Activated CD8-positive, alpha-beta T cell treated with anti-CD3 and anti-CD28 coated beads for 36 hours (primary cell): ENCODE measurements at regions not wholly inside any gene's neighbourhood (a gene's known extent, or its start where the extent isn't known, plus 50 kb on each side); places are given as distances from the start of the nearest gene placed in this dataset.

Experiments used
- ATAC-seq: fragments of 200-7000 bp; cut with Tn5 transposase; one replicate; pipeline ENCODE4 v1.10.0; 2021; ENCODE audit warnings: mild to moderate bottlenecking, moderate library complexity
- CTCF ChIA-PET: fragments of 350-600 bp; sonication (Branson Sonifier 250); formaldehyde crosslinking; loops from one replicate; lab custom pipeline; 2021; ENCODE audit warnings: antibody characterized with exemption; lab: Charles Lee
- POLR2A ChIA-PET: fragments of 350-600 bp; sonication (Branson Sonifier 250); formaldehyde crosslinking; loops from one replicate; lab custom pipeline; 2021; ENCODE audit warnings: antibody characterized with exemption; lab: Charles Lee
- DNase-seq: peaks from one replicate; pipeline ENCODE4 v3.0.0-alpha.2; 2020
- H3K27ac Mint-ChIP-seq: one replicate; pipeline ENCODE4 v1.8.0; 2021; ENCODE audit warnings: mild to moderate bottlenecking, mixed read lengths
- H3K27me3 Mint-ChIP-seq: one replicate; pipeline ENCODE4 v1.8.0; 2021; ENCODE audit warnings: mixed read lengths
- H3K36me3 Mint-ChIP-seq: one replicate; pipeline ENCODE4 v1.8.0; 2021; ENCODE audit warnings: low read depth, mixed read lengths
- H3K4me1 Mint-ChIP-seq: one replicate; pipeline ENCODE4 v1.8.0; 2021; ENCODE audit warnings: low read depth, mixed read lengths
- H3K4me3 Mint-ChIP-seq: one replicate; pipeline ENCODE4 v1.8.0; 2021; ENCODE audit warnings: mild to moderate bottlenecking, moderate library complexity, mixed read lengths
- H3K9me3 Mint-ChIP-seq: one replicate; pipeline ENCODE4 v1.8.0; 2021; ENCODE audit warnings: mixed read lengths
- intact Hi-C: fragments of 100-400 bp; cut with micrococcal nuclease; formaldehyde crosslinking; loops from one replicate; pipeline ENCODE4 v1.10.0; 2022
- TF ChIP-seq, protein P1 (sequence below): fragments of 200-600 bp; IDR thresholded peaks from one replicate; pipeline ENCODE4 v1.8.0; 2022; ENCODE audit warnings: antibody characterized with exemption, mild to moderate bottlenecking

DNA sequence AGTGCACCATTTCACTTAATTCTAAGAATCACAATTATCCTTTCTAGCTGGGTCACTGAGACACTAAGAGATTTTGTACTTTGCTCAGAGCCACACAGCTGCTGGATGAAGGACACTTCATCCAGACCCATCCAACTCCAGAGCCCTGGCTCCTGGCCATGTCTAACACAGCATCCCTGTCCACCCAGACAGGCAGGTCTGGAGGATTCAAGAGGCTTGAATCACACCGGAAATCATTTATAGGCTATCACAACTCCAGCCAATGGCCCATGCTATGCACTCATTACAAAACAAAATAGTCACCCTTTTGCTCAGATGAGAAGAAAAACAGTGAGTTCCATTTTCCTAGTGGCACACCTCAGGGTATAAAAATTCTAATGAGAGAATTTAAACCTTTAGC, 198.2 kb upstream of the LMCD1 start:
- ATAC-seq: no peak
- intact Hi-C loops: loop anchor here (10.0 kb wide), 1 partner anchor 169 kb away; no protein-coding TSS in a partner anchor
- no peaks in the 10 kb centered on the region for H3K27me3 Mint-ChIP-seq
- DNase-seq: no peak
- H3K27ac Mint-ChIP-seq: no peak overlapping the region
- no peaks in the 10 kb centered on the region for H3K36me3 Mint-ChIP-seq
- ChIA-PET CTCF (interaction anchor here (0.6 to 2.6 kb wide), 8 partner anchors 8 to 192 kb away, joined by 3 to 11 read pairs (median 4); no protein-coding TSS in a partner anchor), POLR2A (interaction anchor here (1.7 kb wide), 1 partner anchor 114 kb away, joined by 3 read pairs; no protein-coding TSS in a partner anchor)
- H3K9me3 Mint-ChIP-seq: no peaks in the 10 kb centered on the region
- TF ChIP-seq, protein P1, sequence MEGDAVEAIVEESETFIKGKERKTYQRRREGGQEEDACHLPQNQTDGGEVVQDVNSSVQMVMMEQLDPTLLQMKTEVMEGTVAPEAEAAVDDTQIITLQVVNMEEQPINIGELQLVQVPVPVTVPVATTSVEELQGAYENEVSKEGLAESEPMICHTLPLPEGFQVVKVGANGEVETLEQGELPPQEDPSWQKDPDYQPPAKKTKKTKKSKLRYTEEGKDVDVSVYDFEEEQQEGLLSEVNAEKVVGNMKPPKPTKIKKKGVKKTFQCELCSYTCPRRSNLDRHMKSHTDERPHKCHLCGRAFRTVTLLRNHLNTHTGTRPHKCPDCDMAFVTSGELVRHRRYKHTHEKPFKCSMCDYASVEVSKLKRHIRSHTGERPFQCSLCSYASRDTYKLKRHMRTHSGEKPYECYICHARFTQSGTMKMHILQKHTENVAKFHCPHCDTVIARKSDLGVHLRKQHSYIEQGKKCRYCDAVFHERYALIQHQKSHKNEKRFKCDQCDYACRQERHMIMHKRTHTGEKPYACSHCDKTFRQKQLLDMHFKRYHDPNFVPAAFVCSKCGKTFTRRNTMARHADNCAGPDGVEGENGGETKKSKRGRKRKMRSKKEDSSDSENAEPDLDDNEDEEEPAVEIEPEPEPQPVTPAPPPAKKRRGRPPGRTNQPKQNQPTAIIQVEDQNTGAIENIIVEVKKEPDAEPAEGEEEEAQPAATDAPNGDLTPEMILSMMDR: no peak
- no peak overlapping the region for H3K4me3 Mint-ChIP-seq
- H3K4me1 Mint-ChIP-seq: peaks cover 4% of the 10 kb centered on the region

DNA sequence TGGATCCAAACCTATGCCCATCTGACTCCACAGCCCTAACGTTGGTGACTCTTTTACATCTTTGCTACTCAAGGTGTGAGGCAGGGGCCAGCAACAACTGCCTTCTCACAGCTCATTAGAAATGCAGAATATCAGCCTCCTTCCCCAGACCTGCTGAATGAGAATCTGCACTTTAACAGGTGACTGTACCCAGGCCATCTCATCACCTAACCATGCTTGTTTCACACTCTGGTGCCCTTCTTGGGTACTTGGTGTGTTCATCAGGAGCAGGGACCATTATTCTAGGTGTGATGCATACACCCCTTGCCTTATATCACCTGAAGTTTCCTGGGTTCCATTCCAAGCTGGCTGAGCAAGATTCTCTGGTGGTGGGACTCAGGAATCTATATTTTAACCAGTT, 196.3 kb upstream of the LMCD1 start:
- ChIA-PET CTCF (interaction anchor here (2.6 kb wide), 1 partner anchor 112 kb away, joined by 9 read pairs; no protein-coding TSS in a partner anchor), POLR2A (no interaction called here)
- H3K9me3 Mint-ChIP-seq: no peaks in the 10 kb centered on the region
- H3K27ac Mint-ChIP-seq: no peak overlapping the region
- no peak for DNase-seq
- intact Hi-C loops: loop anchor here (10.0 kb wide), 1 partner anchor 171 kb away; no protein-coding TSS in a partner anchor
- H3K36me3 Mint-ChIP-seq: no peaks in the 10 kb centered on the region
- TF ChIP-seq, protein P1: no peak
- no peak for ATAC-seq
- H3K27me3 Mint-ChIP-seq: no peaks in the 10 kb centered on the region
- H3K4me3 Mint-ChIP-seq: no peak overlapping the region
- peaks cover 4% of the 10 kb centered on the region for H3K4me1 Mint-ChIP-seq

DNA sequence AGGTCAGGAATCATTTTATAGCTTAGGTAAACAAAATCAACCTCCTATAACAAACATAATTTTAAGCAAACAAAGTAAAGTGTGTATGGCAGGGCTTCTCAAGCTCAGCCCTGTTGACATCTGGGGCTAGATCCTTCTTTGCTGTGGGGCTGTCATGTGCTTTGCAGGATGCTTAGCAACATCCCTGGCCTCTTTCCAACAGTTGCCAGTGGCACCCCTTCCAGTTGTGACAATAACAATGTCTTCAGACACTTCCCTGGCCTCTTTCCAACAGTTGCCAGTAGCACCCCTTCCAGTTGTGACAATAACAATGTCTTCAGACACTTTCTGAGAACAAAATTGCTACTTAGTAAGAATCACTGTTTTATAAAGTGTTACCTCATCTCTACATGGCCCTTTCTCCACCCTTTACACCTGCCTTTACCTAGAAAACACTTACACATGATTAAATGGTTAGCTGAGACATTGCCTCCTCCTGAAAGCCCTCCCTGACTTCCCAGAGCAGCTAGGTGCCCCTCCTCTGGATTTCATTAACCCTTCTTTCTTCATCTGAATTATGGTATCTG, 194.0 kb upstream of the LMCD1 start:
- Mint-ChIP-seq H3K27me3 (no peaks in the 10 kb centered on the region), H3K9me3 (no peaks in the 10 kb centered on the region), H3K27ac (no peak overlapping the region), H3K4me3 (no peak overlapping the region), H3K4me1 (no peaks in the 10 kb centered on the region), H3K36me3 (no peaks in the 10 kb centered on the region)
- ChIA-PET POLR2A (interaction anchor here (0.8 kb wide), 1 partner anchor 68 kb away, joined by 4 read pairs; no protein-coding TSS in a partner anchor), CTCF (no interaction called here)
- TF ChIP-seq, protein P1: no peak
- intact Hi-C loops: loop anchor here (10.0 kb wide), 1 partner anchor 173 kb away; no protein-coding TSS in a partner anchor
- DNase-seq (no peak), ATAC-seq (no peak)

DNA sequence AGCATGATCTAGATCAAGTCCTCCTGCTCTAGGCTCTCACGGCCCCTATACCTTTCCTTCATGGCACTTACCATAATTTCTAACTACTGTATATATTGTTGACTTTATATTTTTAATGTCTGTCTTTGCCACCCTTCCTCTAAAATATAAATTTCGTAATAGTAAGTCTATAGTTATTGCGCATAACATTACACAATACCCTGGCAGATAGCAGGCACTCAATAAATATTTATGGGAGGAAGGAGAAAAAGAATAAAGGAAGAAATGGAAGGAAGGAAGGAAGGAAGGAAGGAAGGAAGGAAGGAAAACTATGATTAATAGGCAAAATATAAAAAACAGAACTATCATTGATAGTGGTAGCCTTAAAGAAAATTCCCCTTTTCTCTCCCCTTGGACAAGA, 190.3 kb upstream of the LMCD1 start:
- no peak for DNase-seq
- ChIA-PET POLR2A (no interaction called here), CTCF (interaction anchor here (1.0 kb wide), 1 partner anchor 8 kb away, joined by 3 read pairs; no protein-coding TSS in a partner anchor)
- H3K36me3 Mint-ChIP-seq: no peaks in the 10 kb centered on the region
- H3K27ac Mint-ChIP-seq: no peak overlapping the region
- no peak for ATAC-seq
- TF ChIP-seq, protein P1: no peak
- no peaks in the 10 kb centered on the region for H3K9me3 Mint-ChIP-seq
- intact Hi-C loops: no loop called here
- no peaks in the 10 kb centered on the region for H3K4me1 Mint-ChIP-seq
- no peak overlapping the region for H3K4me3 Mint-ChIP-seq
- H3K27me3 Mint-ChIP-seq: no peaks in the 10 kb centered on the region

DNA sequence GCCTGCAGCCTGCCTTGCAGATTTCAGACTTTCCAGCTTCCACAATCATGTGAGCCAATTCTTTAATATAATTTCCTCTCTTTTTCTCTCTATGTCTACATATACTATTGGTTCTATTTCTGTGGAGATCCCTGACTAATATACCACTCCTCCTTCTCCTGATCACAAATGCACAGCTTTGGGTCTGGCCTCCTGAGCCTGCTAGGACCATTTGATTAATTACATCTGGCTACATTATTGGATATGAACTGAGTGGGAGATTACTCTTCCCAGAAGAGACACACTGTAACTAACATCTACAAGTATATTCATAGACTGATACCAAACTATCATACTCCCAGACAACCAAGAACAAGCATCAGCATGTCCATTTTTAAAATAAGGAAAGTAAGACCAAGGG, 188.9 kb upstream of the LMCD1 start:
- ATAC-seq (no peak), DNase-seq (no peak)
- POLR2A ChIA-PET: no interaction called here
- intact Hi-C loops: no loop called here
- Mint-ChIP-seq H3K36me3 (no peaks in the 10 kb centered on the region), H3K9me3 (no peaks in the 10 kb centered on the region), H3K27ac (no peak overlapping the region), H3K27me3 (no peaks in the 10 kb centered on the region), H3K4me3 (no peak overlapping the region), H3K4me1 (no peaks in the 10 kb centered on the region)
- CTCF ChIA-PET: interaction anchor here (1.5 kb wide), 1 partner anchor 11 kb away, joined by 6 read pairs; no protein-coding TSS in a partner anchor
- TF ChIP-seq, protein P1: no peak
